HG03439 (cell line): ENCODE measurements at regions not wholly inside any gene's neighbourhood (a gene's known extent, or its start where the extent isn't known, plus 50 kb on each side); places are given as distances from the start of the nearest gene placed in this dataset.

ENCODE experiments used
- ATAC-seq: cut with Tn5 transposase; IDR thresholded peaks from one replicate; pipeline ENCODE4 v1.9.1; 2021; ENCODE audit warnings: mild to moderate bottlenecking, moderate library complexity; ENCODE audit not compliant: unreplicated experiment

DNA sequence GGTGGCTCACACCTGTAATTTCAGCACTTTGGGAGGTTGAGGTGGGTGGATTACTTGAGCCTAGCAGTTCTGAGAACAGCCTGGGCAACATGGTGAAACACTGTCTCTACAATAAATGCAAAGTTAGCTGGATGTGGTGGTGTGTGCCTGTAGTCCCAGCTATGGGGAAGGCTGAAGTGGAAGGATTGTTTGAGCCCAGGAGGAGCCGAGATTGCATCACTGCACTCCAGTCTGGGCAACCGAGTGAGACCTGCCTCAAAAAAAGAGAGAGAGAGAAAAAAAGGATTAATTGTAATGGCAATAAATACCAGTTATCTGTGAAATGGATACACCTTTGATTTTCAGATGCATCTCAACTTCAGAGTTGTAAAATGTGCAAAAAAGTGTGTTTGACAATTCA lies 58.8 kb downstream of the SPRY1 start:
- no peak for ATAC-seq

DNA sequence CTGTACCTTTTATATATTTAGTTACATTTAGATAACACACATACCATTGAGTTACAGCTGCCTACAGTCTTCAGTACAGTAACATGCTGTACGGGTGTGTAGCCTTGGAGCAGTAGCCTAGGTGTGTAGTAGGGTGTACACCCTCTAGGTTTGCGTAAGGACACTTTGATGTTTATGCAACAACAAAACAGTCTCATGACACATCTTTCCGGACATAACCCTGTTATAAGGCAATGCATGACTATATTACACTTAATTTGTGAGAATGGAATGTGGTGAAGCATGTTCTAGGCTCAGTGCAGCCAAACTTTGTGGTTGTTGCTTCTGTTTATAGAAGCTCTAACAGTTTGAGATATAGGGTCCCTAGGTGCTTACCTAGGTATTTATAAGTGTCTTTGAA lies 65.4 kb downstream of the SPRY1 start:
- no peak for ATAC-seq

DNA sequence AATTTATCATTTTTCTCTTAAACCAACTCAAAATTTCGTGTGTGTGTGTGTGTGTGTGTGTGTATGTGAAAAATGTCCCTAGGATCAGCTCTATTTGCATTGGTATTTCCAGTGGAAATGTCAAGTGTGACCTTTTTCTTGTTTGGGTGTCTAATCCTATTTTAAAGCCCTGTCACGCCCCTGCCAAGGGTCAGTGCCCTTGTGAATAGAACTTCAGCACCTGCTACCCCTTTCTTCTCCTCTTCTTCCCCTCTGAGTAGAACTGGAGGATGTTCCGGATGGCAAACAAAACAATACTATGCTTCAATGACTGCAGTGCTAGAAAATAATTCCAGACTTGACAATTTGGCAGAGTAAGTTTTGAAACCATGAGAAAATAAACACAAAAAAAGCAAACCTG lies 67.3 kb downstream of the SPRY1 start:
- ATAC-seq = no peak

DNA sequence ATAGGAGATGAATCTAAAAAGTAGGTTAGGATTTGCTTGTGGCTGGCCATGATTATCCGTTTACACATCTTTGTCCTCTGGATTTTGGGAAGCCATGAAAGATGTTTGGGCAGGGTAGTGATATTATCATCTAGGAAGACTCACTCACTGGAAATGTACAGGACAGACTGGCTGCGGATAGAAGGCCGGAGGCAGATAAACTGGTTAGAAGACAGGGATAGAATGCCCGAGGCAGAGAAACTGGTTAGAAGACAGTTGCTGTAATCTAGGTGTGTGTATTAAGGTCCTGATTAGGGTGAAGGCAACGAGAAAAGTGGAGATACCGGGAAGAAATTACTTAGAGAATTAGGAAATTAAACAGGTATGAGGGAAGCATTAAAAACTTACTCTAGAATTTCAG lies 68.8 kb downstream of the SPRY1 start:
- ATAC-seq = no peak

DNA sequence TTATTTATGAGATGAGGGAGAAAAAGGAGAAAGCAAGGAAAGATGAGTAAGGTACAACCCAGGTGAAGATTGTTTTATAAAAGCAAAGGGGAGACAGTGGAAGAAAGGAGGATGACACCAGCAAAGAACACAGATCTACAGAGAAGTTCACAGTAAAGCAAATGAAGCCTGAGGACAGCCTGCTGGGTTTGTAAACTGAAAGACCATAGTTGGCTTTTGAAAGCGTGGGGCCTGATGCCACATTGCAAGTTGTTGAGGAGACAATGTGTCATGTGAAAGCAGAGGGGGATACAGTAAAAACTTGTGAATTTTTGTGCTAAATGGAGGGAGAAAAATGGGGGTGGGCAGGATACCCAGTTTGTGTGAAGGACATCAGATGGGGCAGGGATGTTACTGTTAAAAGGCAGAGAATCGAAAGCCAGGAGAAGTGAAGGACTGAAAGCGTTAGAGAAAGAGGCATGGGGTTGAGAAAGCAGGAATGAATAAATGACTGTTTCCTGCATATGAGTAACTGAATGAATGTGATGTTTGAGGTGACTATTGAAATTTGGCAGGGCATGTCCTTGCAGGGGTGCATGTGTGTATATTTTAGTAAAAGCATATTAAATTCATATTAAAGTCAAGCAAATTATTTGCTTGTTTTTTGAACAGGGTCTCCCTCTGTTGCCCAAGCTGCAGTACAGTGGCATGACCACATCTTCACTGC lies 69.6 kb downstream of the SPRY1 start:
- no peak for ATAC-seq

DNA sequence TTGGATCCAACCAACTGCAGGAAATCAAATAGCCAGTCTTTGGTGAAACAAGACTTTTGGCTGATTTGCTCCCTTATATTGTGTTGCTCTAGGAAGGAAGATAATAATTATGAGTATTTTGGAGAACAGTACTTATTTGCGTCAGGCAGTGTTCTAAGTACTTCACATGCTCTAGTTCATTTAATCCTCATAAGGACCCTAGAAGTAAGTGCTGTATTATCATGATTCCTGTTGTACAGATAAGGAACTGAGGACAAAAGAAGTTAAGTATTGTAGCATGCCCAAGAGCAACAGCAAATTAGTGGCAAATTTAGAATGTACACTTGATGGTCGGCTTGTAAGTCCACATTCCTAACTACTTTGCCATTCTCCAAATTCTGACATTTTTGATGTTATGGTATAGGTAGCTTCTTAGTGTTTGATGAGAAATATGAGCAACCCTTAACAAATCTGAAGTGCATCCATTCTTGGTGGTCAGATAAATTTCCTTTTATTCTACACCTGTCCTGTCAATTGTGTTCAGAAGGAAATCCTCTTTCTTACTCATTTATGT lies 72.0 kb downstream of the SPRY1 start:
- no peak for ATAC-seq

DNA sequence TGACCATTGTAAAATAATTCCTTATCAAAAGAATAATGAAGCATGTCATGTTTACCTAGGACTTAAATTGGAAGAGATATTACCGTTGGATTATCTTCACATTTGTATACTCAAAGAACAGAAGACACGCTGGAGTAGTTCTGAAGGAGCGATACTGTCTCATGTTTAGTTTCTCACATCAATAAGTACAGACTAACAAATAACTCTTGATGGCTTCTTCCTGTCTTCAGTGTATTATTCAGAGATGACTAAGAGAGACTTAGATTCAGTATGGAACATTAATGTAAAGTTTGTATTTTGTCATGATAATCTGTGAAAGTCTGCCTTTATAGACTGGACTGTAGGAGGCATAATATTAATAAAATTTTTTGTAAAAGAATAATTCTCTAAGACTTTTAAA lies 72.7 kb downstream of the SPRY1 start:
- no peak for ATAC-seq

DNA sequence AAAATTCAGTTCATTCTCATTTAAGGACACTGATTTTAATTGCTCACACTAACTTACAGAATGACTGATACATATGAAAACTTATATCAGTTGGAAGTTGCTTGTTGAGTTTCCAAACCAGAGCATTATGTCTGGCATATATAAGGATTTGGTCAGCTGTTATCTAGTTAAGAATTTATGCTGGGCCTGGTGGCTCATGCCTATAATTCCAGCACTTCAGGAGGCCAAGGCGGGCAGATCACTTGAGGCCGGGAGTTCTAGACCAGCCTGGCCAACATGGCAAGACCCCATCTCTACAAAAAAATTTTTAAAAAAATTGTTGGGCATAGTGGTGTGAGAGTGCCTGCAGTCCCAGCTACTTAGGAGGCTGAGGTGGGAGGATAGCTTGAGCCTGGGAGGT lies 73.1 kb downstream of the SPRY1 start:
- ATAC-seq = no peak

DNA sequence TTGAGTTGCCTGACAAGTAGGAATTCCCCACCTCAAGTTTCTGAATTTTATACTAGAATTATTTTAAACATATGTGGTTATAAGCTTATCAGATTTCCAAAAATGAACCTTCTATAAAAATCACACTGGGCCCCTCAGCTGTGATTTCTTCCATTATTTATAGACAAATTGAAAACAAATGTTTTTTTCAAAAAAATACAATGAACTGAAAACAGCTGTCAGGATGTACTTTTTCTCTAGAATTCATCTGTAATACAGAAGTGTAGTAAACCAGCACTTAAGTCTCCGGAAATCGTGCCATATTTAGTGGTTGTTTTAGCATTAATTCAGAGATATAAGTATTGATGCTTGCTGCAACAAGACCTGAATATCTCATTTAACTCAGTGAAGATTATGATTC lies 74.0 kb downstream of the SPRY1 start:
- no peak for ATAC-seq

DNA sequence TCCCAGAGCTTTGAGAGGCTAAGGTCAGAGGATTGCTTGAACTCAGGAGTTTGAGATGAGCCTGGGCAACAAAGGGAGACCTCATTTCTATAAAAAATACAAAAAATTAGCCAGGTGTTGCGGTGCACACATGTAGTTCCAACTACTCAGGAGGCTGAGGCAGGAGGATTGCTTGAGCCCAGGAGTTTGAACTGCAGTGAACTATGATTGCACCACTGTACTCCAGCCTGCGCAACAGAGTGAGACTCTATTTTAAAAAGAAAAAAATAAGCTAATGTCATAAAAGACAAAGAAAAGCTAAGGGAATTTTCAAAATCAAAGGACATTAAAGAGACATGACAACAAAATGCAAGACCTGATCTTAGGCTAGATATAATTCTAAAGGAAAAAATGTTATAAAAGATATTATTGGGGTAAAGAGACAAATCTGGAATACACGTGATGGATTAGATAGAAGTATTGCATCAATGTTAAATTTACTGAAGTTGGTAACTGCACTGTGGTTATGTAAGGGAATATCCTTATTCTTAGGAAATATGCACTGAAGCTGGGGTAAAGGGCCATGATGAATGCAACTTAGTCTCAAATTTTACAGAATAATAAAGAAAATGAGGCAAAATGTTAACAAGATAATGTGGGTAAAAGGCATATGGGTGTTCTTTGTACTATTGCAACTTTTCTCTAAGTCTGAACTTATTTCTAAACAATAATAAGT lies 75.2 kb downstream of the SPRY1 start:
- no peak for ATAC-seq

DNA sequence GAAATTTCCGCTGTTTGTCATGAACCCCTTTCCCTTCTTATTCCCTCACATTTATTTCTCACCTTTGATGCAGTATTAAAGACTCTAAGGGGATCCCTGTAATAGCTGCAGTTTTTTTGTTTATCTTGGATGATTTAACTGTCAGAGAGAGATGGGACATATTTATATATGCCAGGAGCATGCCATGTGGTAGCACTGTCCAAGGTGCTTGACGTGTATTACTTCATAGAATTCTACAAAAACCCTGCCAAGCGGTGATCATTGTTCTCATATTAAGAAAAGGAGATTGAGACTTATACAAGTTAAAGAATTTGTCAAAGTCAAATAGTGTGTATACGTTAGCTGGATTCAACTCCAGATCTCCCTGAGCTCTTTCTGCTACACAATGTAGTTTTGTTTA lies 78.2 kb downstream of the SPRY1 start:
- no peak for ATAC-seq

DNA sequence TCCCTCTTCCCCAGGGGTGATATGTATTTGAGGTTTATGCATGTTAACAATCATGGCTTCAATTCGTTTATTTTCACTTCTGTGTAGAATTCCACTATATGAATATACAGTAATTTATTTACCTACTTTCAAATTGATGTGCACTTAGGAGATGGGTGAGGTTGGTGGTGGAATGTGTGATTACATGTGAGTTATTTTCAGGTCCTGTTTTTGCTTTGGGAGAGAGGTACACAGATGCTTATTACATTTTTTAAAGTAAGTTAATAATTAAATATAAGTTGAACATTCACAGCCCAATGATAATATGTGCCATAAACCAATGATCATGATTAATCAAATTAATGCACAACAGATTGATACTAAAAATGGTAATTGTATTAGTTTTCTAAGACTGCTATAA lies 79.5 kb downstream of the SPRY1 start:
- ATAC-seq = no peak

DNA sequence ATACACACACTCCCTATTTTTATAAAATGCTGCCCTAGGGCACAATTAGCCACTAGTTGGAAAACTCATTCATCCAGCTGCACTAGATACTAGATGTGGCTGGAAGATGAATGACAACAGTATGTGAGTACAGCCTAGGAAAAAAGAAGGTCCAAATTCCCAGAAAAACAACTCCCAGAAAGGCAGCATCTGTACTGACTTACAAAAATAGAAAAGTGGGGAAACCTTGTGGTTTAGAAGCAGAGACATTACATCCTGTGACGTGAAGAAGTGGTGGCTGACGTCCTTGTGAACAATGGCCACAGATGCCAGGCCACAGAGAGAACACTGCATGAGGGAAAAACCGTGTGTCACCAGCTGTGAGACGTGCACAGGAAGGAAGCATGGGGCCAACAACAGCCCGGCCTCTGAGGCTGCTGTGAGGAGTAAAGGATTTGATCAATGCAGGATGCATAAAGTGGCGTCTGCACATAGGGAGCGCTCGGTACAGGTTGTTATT lies 81.2 kb downstream of the SPRY1 start:
- no peak for ATAC-seq

DNA sequence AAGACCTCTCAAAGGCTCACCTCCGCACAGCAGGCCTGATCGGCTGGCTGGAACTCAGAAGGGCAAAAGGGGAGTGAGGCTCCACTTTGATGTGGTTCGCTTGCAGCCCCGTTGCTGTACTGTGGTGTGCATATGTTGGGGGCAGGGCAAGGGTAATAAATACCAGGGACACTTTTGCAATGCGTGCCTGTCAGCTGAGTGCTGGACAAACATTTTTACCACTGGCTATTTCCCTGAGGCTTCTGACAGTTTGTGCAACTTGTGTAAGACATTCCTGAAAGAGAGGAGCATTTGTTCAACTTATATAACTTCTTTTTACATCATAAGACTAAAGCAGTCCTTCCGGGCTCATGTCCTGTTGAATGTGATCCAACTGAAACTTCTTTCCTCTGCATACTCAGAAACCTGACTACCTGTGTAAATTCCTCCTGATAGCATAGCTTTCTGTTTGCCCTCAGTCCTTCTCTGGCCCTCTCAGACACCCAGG lies 82.3 kb downstream of the SPRY1 start:
- no peak for ATAC-seq

DNA sequence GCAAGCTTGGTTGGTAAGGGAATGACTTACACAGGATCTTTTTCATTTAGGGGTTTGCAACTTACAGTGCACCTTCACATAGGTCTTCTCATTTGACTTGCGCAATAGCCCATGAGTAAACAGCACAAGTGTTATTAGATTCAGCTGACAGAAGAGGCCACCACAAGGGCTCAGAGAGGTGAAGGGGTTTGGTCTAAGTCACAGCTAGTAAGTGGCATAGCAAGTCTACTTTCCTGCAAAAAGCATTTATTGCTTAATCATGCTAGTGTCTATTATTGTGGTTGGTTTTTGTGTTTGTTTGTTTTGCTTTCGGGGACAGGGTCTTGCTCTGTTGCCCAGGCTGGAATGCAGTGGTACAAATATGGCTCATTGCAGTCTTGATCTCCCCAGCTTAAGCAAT lies 83.3 kb downstream of the SPRY1 start:
- no peak for ATAC-seq

DNA sequence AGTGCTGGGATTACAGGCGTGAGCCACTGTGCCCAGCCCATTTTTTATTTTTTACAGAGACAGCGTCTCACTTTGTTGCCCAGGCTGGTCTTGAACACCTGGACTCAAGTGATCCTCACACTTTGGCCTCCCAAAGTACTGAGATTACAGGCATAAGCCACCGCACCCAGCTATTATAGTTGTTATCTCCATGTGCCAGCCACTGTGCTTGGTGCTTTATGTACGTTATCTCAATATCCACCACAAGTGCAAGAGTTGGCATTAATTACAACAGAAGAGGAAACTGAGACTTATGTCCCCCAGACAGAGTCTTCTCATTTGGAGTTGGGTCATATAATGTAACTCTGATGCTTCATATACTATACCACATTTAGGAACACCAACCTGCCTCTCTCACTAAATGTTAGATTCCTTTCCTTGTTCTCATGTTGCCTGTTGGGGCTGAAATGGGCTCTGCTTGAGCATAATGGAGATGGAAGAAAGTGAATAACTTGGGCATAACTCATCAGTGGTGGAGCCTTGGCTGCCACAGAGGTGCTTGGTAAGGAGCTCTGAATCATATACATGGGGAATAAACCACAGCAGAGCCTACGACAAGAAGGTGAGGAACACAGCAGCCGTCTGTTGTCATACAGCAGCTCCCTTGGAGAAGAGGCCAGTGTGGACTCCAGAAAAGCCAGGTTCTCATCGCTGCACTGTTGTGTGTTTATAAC lies 84.3 kb downstream of the SPRY1 start:
- no peak for ATAC-seq

DNA sequence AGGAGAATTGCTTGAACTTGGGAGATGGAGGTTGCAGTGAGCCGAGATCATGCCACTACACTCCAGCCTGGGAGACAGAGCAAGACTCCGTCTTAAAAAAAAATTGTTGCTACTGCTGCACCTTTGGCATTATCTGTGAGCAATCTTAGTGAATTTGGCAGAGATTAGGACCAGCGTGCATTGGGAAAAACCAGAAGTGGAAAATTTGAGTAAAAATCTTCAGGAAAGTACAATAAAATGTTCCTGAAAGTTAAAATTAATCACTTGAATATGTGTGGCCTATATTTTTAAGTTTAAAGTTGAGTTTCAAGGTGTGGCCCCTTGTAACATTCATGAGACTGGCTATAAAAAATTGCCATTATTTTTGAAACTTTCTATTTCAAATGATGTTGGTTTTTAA lies 85.1 kb downstream of the SPRY1 start:
- no peak for ATAC-seq

DNA sequence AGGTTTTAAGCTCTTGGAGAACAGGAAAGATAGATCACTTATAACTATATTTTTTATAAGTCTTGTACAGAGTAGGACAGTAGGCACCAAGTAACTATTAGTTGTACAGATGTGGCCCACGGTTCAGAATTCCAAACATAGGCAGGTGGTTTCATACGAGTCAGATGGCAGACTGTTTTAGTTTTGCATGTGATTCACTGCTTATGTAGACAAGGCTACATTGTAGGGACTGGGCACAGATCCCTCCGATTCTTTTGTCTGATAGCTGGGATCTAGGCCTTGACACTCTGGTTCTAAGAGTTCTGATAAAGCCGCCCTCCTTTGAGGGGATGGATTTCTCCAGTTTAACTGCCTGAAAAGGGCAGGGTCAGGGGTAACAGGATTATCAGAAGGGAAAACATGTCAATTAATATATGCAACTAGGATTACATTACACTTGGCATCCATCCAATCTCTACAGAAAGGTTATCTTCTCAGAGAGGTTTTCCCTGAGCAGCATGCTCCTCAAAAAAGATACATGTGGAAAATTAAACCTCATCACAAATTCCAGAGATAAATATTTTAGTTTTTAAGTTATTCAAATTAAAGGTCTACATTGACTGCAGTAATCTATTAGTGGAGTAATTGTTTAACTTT lies 87.8 kb downstream of the SPRY1 start:
- no peak for ATAC-seq

DNA sequence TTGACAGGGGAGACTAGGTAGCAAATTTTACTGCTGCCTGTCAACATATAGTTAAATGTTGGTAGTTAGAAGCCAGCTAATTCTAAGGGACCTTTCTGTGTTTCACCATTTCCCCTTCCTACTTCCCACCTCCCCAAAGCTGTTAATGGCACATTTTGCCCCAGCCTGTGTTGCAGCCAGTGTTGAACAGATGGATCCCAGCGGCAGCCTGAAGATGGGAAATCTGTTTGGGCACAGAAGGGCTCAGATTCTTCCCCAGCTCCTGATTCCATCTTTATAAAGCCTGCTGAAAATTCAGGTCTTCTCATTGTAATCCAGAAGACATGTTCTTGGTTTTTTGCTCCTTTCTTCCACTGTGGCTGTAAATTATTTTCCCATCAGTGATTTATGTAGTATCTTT lies 89.0 kb downstream of the SPRY1 start:
- no peak for ATAC-seq

DNA sequence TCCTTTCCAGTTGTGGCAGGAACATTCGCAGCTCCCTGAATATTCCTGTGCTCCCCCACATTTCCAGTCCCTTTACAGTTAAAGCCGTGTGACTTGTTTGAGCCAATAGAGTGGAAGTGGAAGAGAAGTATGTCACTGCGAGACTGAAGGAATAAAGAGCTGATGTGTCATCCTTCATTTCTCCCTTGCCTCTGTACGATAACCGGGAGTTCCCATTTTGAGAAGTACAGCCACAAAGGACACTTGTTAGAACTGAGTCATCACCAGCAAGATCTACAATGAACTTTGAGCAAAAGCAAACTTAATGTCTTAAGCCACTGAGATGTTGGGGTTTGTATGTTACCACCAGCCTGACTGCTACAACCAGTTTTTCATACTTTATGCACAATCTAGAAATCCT lies 92.3 kb downstream of the SPRY1 start:
- ATAC-seq = no peak

DNA sequence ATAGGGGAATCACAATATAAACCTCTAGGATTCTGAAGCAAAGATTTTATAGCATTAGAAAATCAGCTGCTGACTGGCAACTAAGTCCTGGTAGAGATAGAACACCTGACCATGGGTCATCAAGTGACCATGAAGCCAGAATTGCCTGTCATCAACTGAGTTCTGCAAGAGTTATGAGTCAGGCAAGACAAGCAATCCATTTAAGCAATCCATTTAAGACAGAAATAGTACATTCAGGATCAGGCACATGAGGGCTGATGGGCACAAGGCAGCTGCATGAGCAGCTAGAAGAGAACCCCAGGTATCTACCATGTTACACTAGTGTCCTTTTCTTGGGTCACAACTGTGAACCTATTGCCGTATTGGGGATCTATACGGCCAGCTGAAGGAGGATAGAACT lies 98.9 kb downstream of the SPRY1 start:
- ATAC-seq = no peak
